Astrocyte (in vitro differentiated cells and primary cell): ENCODE measurements at regions not wholly inside any gene's neighbourhood (a gene's known extent, or its start where the extent isn't known, plus 50 kb on each side); places are given as distances from the start of the nearest gene placed in this dataset.

Source experiments
- DNase-seq: peaks from one replicate; pipeline ENCODE4 v3.0.0-alpha.2; 2010; ENCODE audit warnings: low read depth
- FAIRE-seq: peaks from 2 replicates; lab custom pipeline; 2011; peaks lifted over from hg19 to GRCh38; lab: Jason Lieb, UNC
- H2AFZ ChIP-seq: 2 replicates; pipeline ENCODE4 v1.6.0; 2012; ENCODE audit warnings: low read depth, low read length, inconsistent platforms
- H3K27ac ChIP-seq: 2 replicates; pipeline ENCODE4 v1.5.1; 2011; ENCODE audit warnings: low read depth, low read length, inconsistent platforms
- H3K27me3 ChIP-seq: 2 replicates; pipeline ENCODE4 v1.6.0; 2011; ENCODE audit warnings: low read length, inconsistent platforms; ENCODE audit not compliant: insufficient read depth
- H3K36me3 ChIP-seq: 2 replicates; pipeline ENCODE4 v1.5.1; 2011; ENCODE audit warnings: low read length, inconsistent platforms; ENCODE audit not compliant: insufficient read depth
- H3K4me1 ChIP-seq: 2 replicates; pipeline ENCODE4 v1.5.1; 2011; ENCODE audit warnings: low read length, inconsistent platforms; ENCODE audit not compliant: insufficient read depth
- H3K4me2 ChIP-seq: 2 replicates; pipeline ENCODE4 v1.6.0; 2012; ENCODE audit warnings: low read length, inconsistent platforms
- H3K4me3 ChIP-seq: 2 replicates; pipeline ENCODE4 v1.5.1; 2011; ENCODE audit warnings: low read depth, mild to moderate bottlenecking, low read length, inconsistent platforms; ENCODE audit not compliant: insufficient read depth
- H3K79me2 ChIP-seq: 2 replicates; pipeline ENCODE4 v1.6.0; 2012; ENCODE audit warnings: mild to moderate bottlenecking, low read length, inconsistent platforms; ENCODE audit not compliant: insufficient read depth
- H3K9ac ChIP-seq: 2 replicates; pipeline ENCODE4 v1.6.0; 2012; ENCODE audit warnings: mild to moderate bottlenecking, low read length, inconsistent platforms
- H3K9me3 ChIP-seq: 2 replicates; pipeline ENCODE4 v1.5.1; 2012; ENCODE audit warnings: low read depth, mild to moderate bottlenecking, low read length, inconsistent platforms; ENCODE audit not compliant: insufficient read depth
- H4K20me1 ChIP-seq: 2 replicates; pipeline ENCODE4 v1.6.0; 2012; ENCODE audit warnings: low read length, inconsistent platforms; ENCODE audit not compliant: insufficient read depth
- H3K27ac Mint-ChIP-seq: one replicate; pipeline ENCODE4 v1.8.0; 2021; ENCODE audit warnings: mild to moderate bottlenecking, mixed read lengths; ENCODE audit not compliant: unreplicated experiment
- H3K27me3 Mint-ChIP-seq: one replicate; pipeline ENCODE4 v1.8.0; 2021; ENCODE audit warnings: low read depth, mixed read lengths; ENCODE audit not compliant: unreplicated experiment
- H3K36me3 Mint-ChIP-seq: one replicate; pipeline ENCODE4 v1.8.0; 2021; ENCODE audit warnings: low read depth, mixed read lengths; ENCODE audit not compliant: unreplicated experiment
- H3K4me1 Mint-ChIP-seq: one replicate; pipeline ENCODE4 v1.8.0; 2021; ENCODE audit warnings: low read depth, mixed read lengths; ENCODE audit not compliant: unreplicated experiment
- H3K4me3 Mint-ChIP-seq: one replicate; pipeline ENCODE4 v1.8.0; 2021; ENCODE audit warnings: mild to moderate bottlenecking, moderate library complexity, mixed read lengths; ENCODE audit not compliant: unreplicated experiment
- H3K9me3 Mint-ChIP-seq: one replicate; pipeline ENCODE4 v1.8.0; 2021; ENCODE audit warnings: mild to moderate bottlenecking, mixed read lengths; ENCODE audit not compliant: unreplicated experiment
- CTCF ChIP-seq: IDR thresholded peaks from 2 replicates; pipeline ENCODE4 v1.5.1; 2011; ENCODE audit warnings: low read depth, mild to moderate bottlenecking, inconsistent platforms, low read length, moderate library complexity; ENCODE audit not compliant: insufficient read depth
- EZH2 ChIP-seq: IDR thresholded peaks from 2 replicates; pipeline ENCODE4 v1.6.1; 2012; ENCODE audit warnings: mild to moderate bottlenecking, low read length, inconsistent platforms; ENCODE audit not compliant: insufficient read depth

- DNase-seq (no peak), FAIRE-seq (peak; percentile 83)
- Histone ChIP-seq H3K4me2 (no peak overlapping the region), H3K9me3 (no peaks in the 10 kb centered on the region), H3K9ac (no peak overlapping the region), H3K4me3 (no peak overlapping the region), H4K20me1 (no peaks in the 10 kb centered on the region), H3K4me1 (no peaks in the 10 kb centered on the region), H3K36me3 (no peaks in the 10 kb centered on the region), H3K79me2 (no peaks in the 10 kb centered on the region), H2AFZ (no peak overlapping the region), H3K27me3 (no peaks in the 10 kb centered on the region), H3K27ac (no peak overlapping the region)
- no peak overlapping the region for H3K4me3 Mint-ChIP-seq
- no peaks in the 10 kb centered on the region for H3K9me3 Mint-ChIP-seq
- no peak overlapping the region for H3K27ac Mint-ChIP-seq
- TF ChIP-seq EZH2, result no peak
- no peak for TF ChIP-seq CTCF
- no peaks in the 10 kb centered on the region for H3K4me1 Mint-ChIP-seq
- H3K36me3 Mint-ChIP-seq, result no peaks in the 10 kb centered on the region
- no peaks in the 10 kb centered on the region for H3K27me3 Mint-ChIP-seq
Measured at GRCh38 chrX:110472265-110472664, 113.6 kb downstream of the RTL9 start.

- TF ChIP-seq CTCF (no peak), EZH2 (no peak)
- no peak overlapping the region for H3K4me3 ChIP-seq
- H3K27ac ChIP-seq, result no peak overlapping the region
- Mint-ChIP-seq H3K4me1 (no peaks in the 10 kb centered on the region), H3K27ac (no peak overlapping the region), H3K4me3 (no peak overlapping the region), H3K27me3 (no peaks in the 10 kb centered on the region), H3K36me3 (no peaks in the 10 kb centered on the region), H3K9me3 (no peaks in the 10 kb centered on the region)
- H3K4me2 ChIP-seq, result no peak overlapping the region
- no peak overlapping the region for H2AFZ ChIP-seq
- H3K4me1 ChIP-seq, result no peaks in the 10 kb centered on the region
- H3K9me3 ChIP-seq, result no peaks in the 10 kb centered on the region
- FAIRE-seq (no peak), DNase-seq (no peak)
- H3K27me3 ChIP-seq, result no peaks in the 10 kb centered on the region
- H3K36me3 ChIP-seq, result no peaks in the 10 kb centered on the region
- no peaks in the 10 kb centered on the region for H4K20me1 ChIP-seq
- H3K9ac ChIP-seq, result no peak overlapping the region
- H3K79me2 ChIP-seq, result no peaks in the 10 kb centered on the region
Measured at GRCh38 chrX:110477593-110478228, 119.1 kb downstream of the RTL9 start.

GRCh38 chrX:110491846-110492620 is 133.4 kb downstream of the RTL9 start:
- H3K27ac Mint-ChIP-seq, result no peak overlapping the region
- Histone ChIP-seq H3K9ac (no peak overlapping the region), H3K79me2 (no peaks in the 10 kb centered on the region), H4K20me1 (no peaks in the 10 kb centered on the region), H3K4me2 (no peak overlapping the region), H2AFZ (no peak overlapping the region), H3K27ac (no peak overlapping the region), H3K27me3 (no peaks in the 10 kb centered on the region), H3K36me3 (no peaks in the 10 kb centered on the region), H3K4me1 (no peaks in the 10 kb centered on the region), H3K4me3 (no peak overlapping the region), H3K9me3 (no peaks in the 10 kb centered on the region)
- FAIRE-seq, result no peak
- no peak for TF ChIP-seq EZH2
- no peak for TF ChIP-seq CTCF
- peaks cover 4% of the 10 kb centered on the region for H3K9me3 Mint-ChIP-seq
- no peaks in the 10 kb centered on the region for H3K4me1 Mint-ChIP-seq
- DNase-seq, result no peak
- no peaks in the 10 kb centered on the region for H3K27me3 Mint-ChIP-seq
- H3K36me3 Mint-ChIP-seq, result no peaks in the 10 kb centered on the region
- H3K4me3 Mint-ChIP-seq, result no peak overlapping the region
